ENCODE measurements at regions not wholly inside any gene's neighbourhood (a gene's known extent, or its start where the extent isn't known, plus 50 kb on each side); places are given as distances from the start of the nearest gene placed in this dataset.

DNA sequence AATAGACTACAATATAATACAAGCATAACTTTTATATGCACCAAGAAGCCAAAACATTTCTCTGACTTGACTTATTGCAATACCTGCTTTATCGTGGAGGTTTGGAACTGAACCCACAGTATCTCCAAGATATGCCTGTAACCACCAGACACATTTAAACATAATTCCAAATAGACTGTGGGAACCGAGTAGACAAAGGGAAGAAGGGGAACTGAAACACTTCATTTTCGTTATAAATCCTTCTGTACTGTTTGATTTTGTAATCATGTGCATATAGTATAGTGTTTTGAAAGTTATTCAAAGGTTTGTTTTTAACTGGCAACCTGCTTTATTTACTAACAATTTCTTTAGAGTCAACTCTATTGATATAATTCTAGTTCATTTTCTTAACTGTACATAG is 154.9 kb upstream of the BEND6 start:
- no peak for TF ChIP-seq CTCF (IDR thresholded peaks at IDR 0.05; ENCODE audit: low read length)
- no peak for TF ChIP-seq EZH2 (IDR thresholded peaks at IDR 0.05; ENCODE audit: borderline replicate concordance, low read length)
- Histone ChIP-seq H3K9ac (ENCODE audit: low read length) (no peak overlapping the region), H3K79me2 (ENCODE audit: insufficient read depth, low read length) (no peaks in the 10 kb centered on the region), H3K4me3 (ENCODE audit: low read depth, low read length, poor library complexity, severe bottlenecking) (no peak overlapping the region), H3K4me2 (ENCODE audit: low read length) (no peak overlapping the region), H2AFZ (ENCODE audit: low read length) (no peak overlapping the region), H3K27me3 (ENCODE audit: insufficient read depth, low read length) (no peaks in the 10 kb centered on the region), H3K9me2 (ENCODE audit: low read depth, low read length) (no peaks in the 10 kb centered on the region), H3K36me3 (ENCODE audit: insufficient read depth, low read length) (no peaks in the 10 kb centered on the region), H3F3A (ENCODE audit: insufficient read depth, low read length) (no peaks in the 10 kb centered on the region), H3K27ac (ENCODE audit: low read depth, low read length, poor library complexity, severe bottlenecking) (no peak overlapping the region), H4K20me1 (ENCODE audit: insufficient read depth, low read length) (no peaks in the 10 kb centered on the region), H3K9me3 (ENCODE audit: low read length) (no peaks in the 10 kb centered on the region), H3K4me1 (ENCODE audit: insufficient read depth, low read length, severe bottlenecking) (no peaks in the 10 kb centered on the region)

DNA sequence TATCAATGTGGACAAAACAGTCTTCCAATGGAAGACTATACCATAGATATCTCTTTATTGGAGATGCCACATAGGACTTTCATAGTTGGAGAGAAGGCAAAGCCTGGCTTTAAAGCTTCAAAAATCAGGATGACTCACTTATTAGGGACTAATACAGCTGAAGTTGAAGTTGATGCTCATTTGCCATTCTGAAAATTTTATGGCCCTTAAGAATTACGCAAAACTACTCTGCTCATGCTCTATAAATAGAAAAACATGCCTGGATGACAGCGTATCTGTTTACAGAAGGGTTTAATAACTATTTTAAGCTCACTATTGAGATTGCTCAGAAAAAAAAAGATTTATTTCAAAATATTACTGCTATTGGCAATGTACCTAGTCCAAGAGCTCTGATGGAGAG is 155.5 kb upstream of the DST start:
- no peak overlapping the region for H3K4me3 ChIP-seq (ENCODE audit: low read depth, low read length, poor library complexity, severe bottlenecking)
- no peaks in the 10 kb centered on the region for H3K79me2 ChIP-seq (ENCODE audit: insufficient read depth, low read length)
- H3K4me1 ChIP-seq (ENCODE audit: insufficient read depth, low read length, severe bottlenecking): no peaks in the 10 kb centered on the region
- no peak overlapping the region for H3K9ac ChIP-seq (ENCODE audit: low read length)
- H3F3A ChIP-seq (ENCODE audit: insufficient read depth, low read length): no peaks in the 10 kb centered on the region
- H3K36me3 ChIP-seq (ENCODE audit: insufficient read depth, low read length): no peaks in the 10 kb centered on the region
- H3K4me2 ChIP-seq (ENCODE audit: low read length): no peak overlapping the region
- H3K27me3 ChIP-seq (ENCODE audit: insufficient read depth, low read length): no peaks in the 10 kb centered on the region
- H2AFZ ChIP-seq (ENCODE audit: low read length): no peak overlapping the region
- H4K20me1 ChIP-seq (ENCODE audit: insufficient read depth, low read length): no peaks in the 10 kb centered on the region
- TF ChIP-seq EZH2 (IDR thresholded peaks at IDR 0.05; ENCODE audit: borderline replicate concordance, low read length) (no peak), CTCF (IDR thresholded peaks at IDR 0.05; ENCODE audit: low read length) (no peak)
- no peaks in the 10 kb centered on the region for H3K9me3 ChIP-seq (ENCODE audit: low read length)
- no peak overlapping the region for H3K27ac ChIP-seq (ENCODE audit: low read depth, low read length, poor library complexity, severe bottlenecking)
- no peaks in the 10 kb centered on the region for H3K9me2 ChIP-seq (ENCODE audit: low read depth, low read length)

DNA sequence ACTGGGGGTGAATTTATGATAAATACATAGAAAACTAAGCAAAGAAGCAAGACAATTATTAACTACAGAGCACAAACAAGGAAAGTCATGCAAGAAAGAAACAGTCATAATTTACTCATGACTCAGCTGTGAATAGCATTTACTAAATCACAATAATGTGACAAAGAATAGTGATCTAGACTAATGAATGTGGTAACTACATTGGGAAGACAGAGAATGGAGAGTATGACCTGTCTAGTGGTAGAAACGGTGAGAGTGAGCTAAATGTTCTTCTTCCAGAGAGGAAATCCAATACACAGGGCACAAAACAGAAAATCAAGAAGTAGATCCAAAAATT is 153.5 kb upstream of the DST start:
- H3K4me1 ChIP-seq (ENCODE audit: insufficient read depth, low read length, severe bottlenecking): no peaks in the 10 kb centered on the region
- H3F3A ChIP-seq (ENCODE audit: insufficient read depth, low read length): no peaks in the 10 kb centered on the region
- no peak overlapping the region for H3K4me2 ChIP-seq (ENCODE audit: low read length)
- no peak overlapping the region for H3K27ac ChIP-seq (ENCODE audit: low read depth, low read length, poor library complexity, severe bottlenecking)
- H3K9me2 ChIP-seq (ENCODE audit: low read depth, low read length): no peaks in the 10 kb centered on the region
- no peak overlapping the region for H2AFZ ChIP-seq (ENCODE audit: low read length)
- H3K27me3 ChIP-seq (ENCODE audit: insufficient read depth, low read length): no peaks in the 10 kb centered on the region
- TF ChIP-seq EZH2 (IDR thresholded peaks at IDR 0.05; ENCODE audit: borderline replicate concordance, low read length): no peak
- no peak for TF ChIP-seq CTCF (IDR thresholded peaks at IDR 0.05; ENCODE audit: low read length)
- no peak overlapping the region for H3K4me3 ChIP-seq (ENCODE audit: low read depth, low read length, poor library complexity, severe bottlenecking)
- no peaks in the 10 kb centered on the region for H3K36me3 ChIP-seq (ENCODE audit: insufficient read depth, low read length)
- no peaks in the 10 kb centered on the region for H3K9me3 ChIP-seq (ENCODE audit: low read length)
- H3K79me2 ChIP-seq (ENCODE audit: insufficient read depth, low read length): no peaks in the 10 kb centered on the region
- no peak overlapping the region for H3K9ac ChIP-seq (ENCODE audit: low read length)
- H4K20me1 ChIP-seq (ENCODE audit: insufficient read depth, low read length): no peaks in the 10 kb centered on the region

All from OCI-LY1 (cell line).